GM21825 (cell line): ENCODE measurements at regions not wholly inside any gene's neighbourhood (a gene's known extent, or its start where the extent isn't known, plus 50 kb on each side); places are given as distances from the start of the nearest gene placed in this dataset.

Experiments used
- ATAC-seq: cut with Tn5 transposase; IDR thresholded peaks from one replicate; pipeline ENCODE4 v1.9.1; 2021; ENCODE audit warnings: mild to moderate bottlenecking, moderate library complexity; ENCODE audit not compliant: unreplicated experiment

DNA sequence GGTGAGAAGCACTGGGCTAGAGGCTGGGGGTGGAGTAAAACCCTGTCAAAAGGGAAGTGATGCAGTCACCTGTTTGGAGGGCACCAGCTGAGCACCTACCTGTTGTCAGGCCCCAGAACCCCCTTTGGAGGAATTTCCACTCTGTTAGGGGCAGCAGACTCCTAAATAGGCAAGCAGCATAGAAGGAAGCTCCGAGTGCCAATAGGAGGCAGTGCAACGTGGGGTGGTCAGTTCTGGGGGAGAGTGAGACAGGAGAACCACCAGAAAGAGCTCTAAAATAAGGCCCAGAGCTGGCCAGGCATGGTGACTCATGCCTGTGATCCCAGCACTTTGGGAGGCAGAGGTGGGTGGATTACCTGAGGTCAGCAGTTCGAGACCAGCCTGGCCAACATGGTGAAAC is 203.7 kb upstream of the ZC3H12A start:
- no peak for ATAC-seq

DNA sequence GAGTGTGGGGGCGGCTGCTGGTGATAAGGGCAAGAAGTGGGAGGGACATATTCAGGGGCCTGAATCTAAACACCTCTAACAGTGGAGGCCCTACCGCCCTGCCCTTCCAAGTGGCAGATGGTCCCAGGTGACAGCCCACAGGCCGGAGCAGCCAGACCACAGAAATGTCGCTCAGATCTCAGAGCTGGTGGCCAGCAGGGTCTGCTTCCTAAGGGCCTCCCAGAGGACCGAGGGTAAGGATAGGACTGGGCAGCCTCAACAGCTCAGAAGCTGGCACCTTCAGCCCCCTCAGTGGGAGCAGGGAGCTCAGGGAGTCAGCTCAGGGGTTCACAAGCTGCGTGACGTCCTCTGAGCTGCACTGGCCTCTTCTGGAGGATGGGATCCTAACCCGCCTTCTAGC is 201.8 kb upstream of the ZC3H12A start:
- ATAC-seq: no peak

DNA sequence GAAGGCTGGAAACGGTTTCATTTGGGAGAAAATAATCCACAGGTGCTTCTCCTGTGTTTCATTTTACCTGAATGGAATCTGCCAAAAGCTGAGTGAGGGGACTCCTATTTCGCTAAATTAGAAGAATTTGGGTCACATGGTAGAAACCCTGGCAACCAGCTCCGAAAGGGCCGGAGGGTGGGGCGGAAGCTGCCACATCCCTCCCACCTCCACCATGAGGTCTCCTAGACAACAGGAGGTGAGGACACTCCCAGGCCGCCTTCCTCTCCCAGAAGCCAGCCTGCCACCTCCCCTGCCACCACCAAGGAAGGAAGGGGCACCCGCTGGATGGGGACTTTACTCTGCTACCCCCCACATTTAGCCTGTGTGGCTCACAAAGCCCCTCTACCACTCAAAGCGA is 199.9 kb upstream of the ZC3H12A start:
- no peak for ATAC-seq

GRCh38 chr1:37274938-37275631 is 199.3 kb upstream of the ZC3H12A start:
- ATAC-seq: no peak

DNA sequence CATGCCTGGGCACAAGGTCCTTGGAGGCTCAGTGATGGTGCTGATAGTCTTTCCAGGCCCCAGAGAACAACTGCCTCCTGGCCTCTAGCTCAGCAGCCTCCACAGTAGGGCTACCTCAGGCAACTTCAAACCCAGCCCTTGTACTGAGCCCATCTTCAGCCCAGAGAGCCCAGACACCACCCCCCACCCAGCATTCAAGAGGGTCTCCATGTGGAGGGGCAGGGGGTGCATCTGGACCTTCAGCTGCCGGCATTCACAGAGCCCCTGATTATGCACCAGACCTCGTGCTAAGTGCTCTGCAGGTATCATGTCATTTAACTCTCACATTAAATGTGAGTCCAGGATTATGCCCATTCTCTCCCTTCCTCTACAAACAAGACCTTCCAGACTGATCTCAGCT is 197.0 kb upstream of the ZC3H12A start:
- no peak for ATAC-seq

DNA sequence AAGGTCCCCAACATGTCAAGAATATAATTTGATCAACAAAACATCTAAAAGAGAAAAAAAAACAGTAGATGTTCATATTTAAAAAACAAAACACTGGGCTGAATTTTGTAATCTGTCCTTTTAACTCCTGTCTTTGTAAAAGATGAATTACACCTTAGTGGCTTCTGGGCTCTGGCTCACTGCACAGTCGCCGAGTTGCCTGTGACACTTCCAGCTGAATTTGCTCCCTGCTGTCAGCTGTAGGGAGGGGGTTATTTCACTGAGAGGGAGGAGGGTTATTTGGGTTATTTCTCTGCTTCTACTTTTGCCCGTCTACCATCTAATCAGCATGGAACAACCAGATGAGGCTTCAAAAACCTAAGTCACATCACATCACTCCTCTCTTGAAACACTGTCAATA is 193.0 kb upstream of the ZC3H12A start:
- no peak for ATAC-seq

GRCh38 chr1:37282764-37283163 is 191.6 kb upstream of the ZC3H12A start:
- no peak for ATAC-seq

DNA sequence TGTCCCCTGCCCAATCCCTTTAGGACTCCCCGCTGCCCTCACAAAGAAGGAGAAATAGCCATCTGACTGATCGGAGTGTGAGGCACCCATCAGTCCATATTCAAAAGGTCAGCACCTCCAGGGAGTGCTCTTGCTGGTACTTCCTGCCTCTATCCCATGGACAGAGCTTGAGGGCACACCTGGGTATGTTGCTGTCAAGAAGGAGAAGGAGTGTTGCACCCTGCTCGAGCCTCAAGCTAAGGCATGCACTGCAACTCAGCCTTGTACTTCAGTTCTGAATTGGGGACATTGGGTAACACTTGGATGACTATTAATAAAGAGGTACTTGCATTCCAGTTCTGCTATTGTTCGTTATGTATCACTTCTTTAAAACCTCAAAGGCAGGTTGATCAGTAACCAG is 190.3 kb upstream of the ZC3H12A start:
- ATAC-seq: no peak

DNA sequence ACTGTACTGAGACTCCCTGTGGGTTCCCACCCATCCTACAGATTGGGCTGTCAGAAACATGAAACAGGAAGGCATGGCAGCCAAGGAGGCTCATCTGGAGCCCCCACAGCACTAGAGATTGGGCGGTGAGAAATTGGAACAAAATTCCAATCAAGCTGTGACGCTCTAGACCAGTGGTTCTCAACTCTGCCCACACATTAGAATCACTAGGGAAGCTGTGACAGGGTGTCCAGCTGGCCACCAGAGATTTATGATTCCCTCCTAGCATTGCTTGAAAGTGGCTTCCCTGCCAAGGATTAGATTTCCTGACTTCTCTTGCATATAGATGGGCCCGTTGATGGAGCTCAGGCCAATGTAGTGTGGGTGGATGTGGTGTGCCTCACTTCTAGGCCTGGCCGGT is 187.5 kb upstream of the ZC3H12A start:
- no peak for ATAC-seq

- peak; percentile 93 for ATAC-seq
Measured at GRCh38 chr1:37288900-37289299, 185.5 kb upstream of the ZC3H12A start.

DNA sequence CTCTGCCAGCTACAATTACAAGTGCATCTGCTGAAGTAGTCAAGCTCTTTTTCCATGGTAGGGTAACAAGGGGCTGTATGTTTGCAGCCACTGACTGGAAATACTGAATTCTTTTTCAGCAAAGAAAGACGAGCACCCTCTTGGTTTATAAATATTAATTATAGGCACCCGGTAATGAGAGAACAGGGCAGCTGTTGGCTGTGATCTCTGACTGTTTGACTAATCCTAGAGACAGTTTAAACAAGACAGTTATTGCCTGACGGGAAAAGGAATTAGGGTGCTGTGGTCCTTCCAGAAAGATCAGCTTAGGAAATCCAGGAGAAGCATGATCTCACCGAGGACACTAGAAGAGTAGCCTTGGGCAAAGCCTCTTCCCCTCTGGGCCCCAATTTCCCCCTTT is 183.7 kb upstream of the ZC3H12A start:
- ATAC-seq: no peak

GRCh38 chr1:37292789-37293188 is 181.6 kb upstream of the ZC3H12A start:
- no peak for ATAC-seq

DNA sequence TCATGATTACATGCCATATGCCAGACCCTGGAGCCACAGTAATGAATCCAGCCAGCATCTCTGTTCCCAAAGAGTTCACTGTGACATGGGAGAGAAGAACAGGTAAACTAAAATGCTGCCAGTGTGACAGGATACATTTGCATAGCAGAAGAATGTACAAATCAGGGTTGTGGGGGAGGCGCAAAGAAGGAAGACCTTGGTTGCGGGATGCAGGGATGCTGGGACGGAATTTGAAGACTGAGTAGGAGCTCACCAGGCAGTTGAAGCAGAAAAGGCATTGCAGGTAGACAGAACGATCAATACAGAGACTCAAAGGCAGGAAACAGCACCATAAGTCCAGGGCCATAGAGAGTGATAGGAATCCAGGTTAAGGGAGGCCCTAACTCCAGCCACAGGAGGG is 180.3 kb upstream of the ZC3H12A start:
- no peak for ATAC-seq

DNA sequence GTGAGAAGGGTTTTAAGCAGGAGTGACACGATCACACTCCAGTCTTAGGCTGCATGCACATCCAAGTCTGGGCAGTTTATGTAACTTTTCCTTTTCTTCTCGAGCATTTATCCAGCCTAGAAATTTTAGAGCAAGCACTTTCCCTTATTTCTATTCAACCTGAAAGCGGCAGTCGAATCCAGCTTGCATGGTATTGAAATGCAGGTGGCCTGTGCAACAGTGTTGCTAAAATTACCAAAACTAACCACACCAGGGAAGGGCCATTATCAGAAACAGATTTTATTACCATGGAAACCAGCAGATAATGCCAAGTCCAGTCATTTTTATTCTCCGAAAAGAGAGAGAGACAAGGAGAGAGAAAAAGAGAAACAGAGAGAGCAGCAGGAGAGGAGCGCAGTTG is 179.9 kb upstream of the ZC3H12A start:
- no peak for ATAC-seq

DNA sequence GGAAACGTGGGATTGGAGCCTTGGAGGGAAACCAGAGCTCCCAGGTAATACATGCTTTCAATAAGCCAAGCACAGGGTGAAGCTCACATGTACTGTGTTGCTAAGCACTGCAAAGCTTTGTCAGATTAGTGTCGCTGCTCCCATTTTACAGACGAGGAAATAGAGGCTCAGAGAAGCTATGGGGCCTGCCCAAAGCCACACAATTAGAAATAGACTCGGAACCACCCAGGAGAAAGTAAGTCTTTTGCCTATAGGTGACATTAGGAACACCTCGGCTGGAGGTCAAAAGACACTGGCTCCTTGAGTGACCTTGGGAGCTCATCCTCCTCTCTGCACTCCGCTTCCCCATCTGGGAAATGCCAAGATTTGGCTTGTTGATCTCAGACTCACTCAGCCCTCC is 175.6 kb upstream of the ZC3H12A start:
- no peak for ATAC-seq

- no peak for ATAC-seq
Measured at GRCh38 chr1:37299216-37299615, 175.2 kb upstream of the ZC3H12A start.

- ATAC-seq: no peak
Measured at GRCh38 chr1:37303884-37304574, 170.4 kb upstream of the ZC3H12A start.

DNA sequence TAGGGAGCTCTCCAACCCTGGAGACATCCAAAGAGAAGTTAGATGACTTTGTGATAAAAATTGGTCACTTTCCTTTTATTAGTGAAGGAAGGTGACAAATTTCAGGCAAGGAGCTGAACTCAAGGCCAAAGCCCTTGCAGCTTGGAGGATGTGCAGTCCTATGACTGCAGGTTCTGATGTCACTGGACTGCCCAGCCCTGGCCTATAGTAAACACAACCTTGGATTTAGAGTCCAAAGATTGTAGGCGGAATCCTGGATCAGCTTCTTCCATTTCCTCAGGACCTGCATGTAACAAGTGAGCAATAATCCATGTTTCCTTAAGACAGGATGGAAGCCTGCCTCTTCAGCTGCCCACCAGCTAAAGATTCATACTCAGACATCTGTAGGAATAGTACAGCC is 169.3 kb upstream of the ZC3H12A start:
- no peak for ATAC-seq

DNA sequence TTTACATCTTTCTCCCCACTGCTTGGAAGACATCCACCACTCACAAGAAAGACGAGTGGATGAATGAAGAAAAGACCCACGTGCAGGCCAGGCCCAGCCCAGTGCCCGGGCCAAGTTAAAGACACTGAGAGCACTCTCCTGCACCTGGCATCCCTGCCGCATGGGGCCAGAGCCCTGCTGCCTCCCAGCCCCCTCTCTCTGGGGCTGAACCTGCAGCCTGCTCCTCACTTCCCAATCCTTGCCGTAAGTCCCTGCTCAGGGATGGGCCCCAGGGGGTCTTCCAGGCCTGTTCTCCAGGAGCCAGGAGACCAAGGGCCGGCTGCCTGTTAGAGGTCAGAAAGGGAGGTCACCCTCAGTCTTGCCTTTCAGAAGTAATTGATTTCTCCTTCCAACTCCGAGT is 168.5 kb upstream of the ZC3H12A start:
- no peak for ATAC-seq

GRCh38 chr1:37306461-37306860 is 167.9 kb upstream of the ZC3H12A start:
- ATAC-seq: no peak

GRCh38 chr1:37306871-37307270 is 167.5 kb upstream of the ZC3H12A start:
- ATAC-seq: no peak

GRCh38 chr1:37308031-37308960 is 166.1 kb upstream of the ZC3H12A start:
- no peak for ATAC-seq
